Natural killer cell treated with Interleukin-12 subunit alpha and Interleukin-12 subunit beta and Interleukin-15 and Interleukin-18, amount 100 ng/mL, for 72 hours (primary cell): ENCODE measurements at regions not wholly inside any gene's neighbourhood (a gene's known extent, or its start where the extent isn't known, plus 50 kb on each side); places are given as distances from the start of the nearest gene placed in this dataset.

Experiments
- ATAC-seq, 2 donors: fragments of 150-1000 bp; cut with Tn5 transposase in 1 of 2; sonication (Bioruptor Pico), chemical (Tn5 transposase) in 1 of 2; 2 replicates each; pipeline ENCODE4 v1.10.0; 2021
- DNase-seq: peaks from one replicate; pipeline ENCODE4 v3.0.0; 2022; ENCODE audit warnings: low spot score
- H3K27ac Mint-ChIP-seq, 2 donors: 1 replicate in 1 of 2; 2 replicates in 1 of 2; pipeline ENCODE4 v1.8.0; 2022; ENCODE audit warnings: mixed read lengths in 2 of 2, mild to moderate bottlenecking in 1 of 2, moderate library complexity in 1 of 2
- H3K27me3 Mint-ChIP-seq, 2 donors: 1 replicate in 1 of 2; 2 replicates in 1 of 2; pipeline ENCODE4 v1.8.0; 2022; ENCODE audit warnings: mixed read lengths in 2 of 2
- H3K36me3 Mint-ChIP-seq: one replicate; pipeline ENCODE4 v1.8.0; 2022; ENCODE audit warnings: mixed read lengths
- H3K4me1 Mint-ChIP-seq, 2 donors: 1 replicate in 1 of 2; 2 replicates in 1 of 2; pipeline ENCODE4 v1.8.0; 2022; ENCODE audit warnings: low read depth in 2 of 2, mixed read lengths in 2 of 2, mild to moderate bottlenecking in 1 of 2
- H3K4me3 Mint-ChIP-seq: one replicate; pipeline ENCODE4 v1.8.0; 2022; ENCODE audit warnings: mixed read lengths
- H3K9me3 Mint-ChIP-seq: 2 replicates; pipeline ENCODE4 v1.8.0; 2022; ENCODE audit warnings: mixed read lengths

GRCh38 chr3:64327100-64327804 is 102.0 kb upstream of the PRICKLE2 start:
- DNase-seq (no peak), ATAC-seq (no peak)
- H3K27ac Mint-ChIP-seq, result no peak overlapping the region
- H3K27me3 Mint-ChIP-seq, result no peaks in the 10 kb centered on the region
- peaks cover 11% of the 10 kb centered on the region for H3K9me3 Mint-ChIP-seq
- no peaks in the 10 kb centered on the region for H3K4me1 Mint-ChIP-seq
- no peaks in the 10 kb centered on the region for H3K36me3 Mint-ChIP-seq
- H3K4me3 Mint-ChIP-seq, result no peak overlapping the region

- Mint-ChIP-seq H3K27me3 (no peaks in the 10 kb centered on the region), H3K4me3 (no peak overlapping the region), H3K27ac (no peak overlapping the region), H3K9me3 (peaks cover 11% of the 10 kb centered on the region), H3K36me3 (no peaks in the 10 kb centered on the region), H3K4me1 (no peaks in the 10 kb centered on the region)
- ATAC-seq, result no peak
- DNase-seq, result no peak
These were observed 96.5 kb upstream of the PRICKLE2 start for GRCh38 chr3:64321747-64322146.

DNA sequence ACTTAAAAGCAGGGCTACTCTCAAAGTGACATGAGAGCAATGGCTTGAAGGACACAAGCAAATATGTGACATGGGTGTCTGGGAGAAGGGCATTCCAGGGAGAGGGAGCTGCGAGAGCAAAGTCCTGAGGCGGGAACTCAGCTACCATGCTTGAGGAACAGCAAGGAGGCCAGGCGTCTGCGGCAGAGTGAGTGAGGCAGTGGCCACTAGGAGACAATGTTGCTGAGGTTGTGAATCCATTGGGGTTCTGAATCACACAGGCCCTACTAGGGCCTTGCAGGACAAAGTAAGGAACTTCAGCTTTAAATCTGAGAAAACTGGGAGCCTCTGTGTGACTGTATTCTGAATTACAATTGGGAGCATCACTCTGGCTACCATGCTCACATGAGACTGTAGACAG is 94.1 kb upstream of the PRICKLE2 start:
- H3K4me1 Mint-ChIP-seq, result no peaks in the 10 kb centered on the region
- no peak for ATAC-seq
- no peaks in the 10 kb centered on the region for H3K27me3 Mint-ChIP-seq
- H3K4me3 Mint-ChIP-seq, result no peak overlapping the region
- H3K9me3 Mint-ChIP-seq, result peaks cover 7% of the 10 kb centered on the region
- no peak overlapping the region for H3K27ac Mint-ChIP-seq
- H3K36me3 Mint-ChIP-seq, result no peaks in the 10 kb centered on the region
- DNase-seq, result no peak

- DNase-seq (no peak), ATAC-seq (no peak)
- Mint-ChIP-seq H3K27me3 (no peaks in the 10 kb centered on the region), H3K36me3 (no peaks in the 10 kb centered on the region), H3K4me3 (no peak overlapping the region), H3K9me3 (peaks cover 7% of the 10 kb centered on the region), H3K27ac (no peak overlapping the region), H3K4me1 (no peaks in the 10 kb centered on the region)
These were observed 93.5 kb upstream of the PRICKLE2 start for GRCh38 chr3:64318668-64319271.

GRCh38 chr3:64318001-64318400 is 92.7 kb upstream of the PRICKLE2 start:
- no peaks in the 10 kb centered on the region for H3K4me1 Mint-ChIP-seq
- no peak for DNase-seq
- no peak for ATAC-seq
- H3K36me3 Mint-ChIP-seq, result no peaks in the 10 kb centered on the region
- no peak overlapping the region for H3K4me3 Mint-ChIP-seq
- H3K27ac Mint-ChIP-seq, result no peak overlapping the region
- H3K9me3 Mint-ChIP-seq, result peaks cover 7% of the 10 kb centered on the region
- no peaks in the 10 kb centered on the region for H3K27me3 Mint-ChIP-seq

GRCh38 chr3:64316971-64317370 is 91.7 kb upstream of the PRICKLE2 start:
- DNase-seq (no peak), ATAC-seq (no peak)
- Mint-ChIP-seq H3K4me3 (no peak overlapping the region), H3K36me3 (no peaks in the 10 kb centered on the region), H3K4me1 (no peaks in the 10 kb centered on the region), H3K27me3 (no peaks in the 10 kb centered on the region), H3K27ac (no peak overlapping the region), H3K9me3 (peaks cover 3% of the 10 kb centered on the region)

DNA sequence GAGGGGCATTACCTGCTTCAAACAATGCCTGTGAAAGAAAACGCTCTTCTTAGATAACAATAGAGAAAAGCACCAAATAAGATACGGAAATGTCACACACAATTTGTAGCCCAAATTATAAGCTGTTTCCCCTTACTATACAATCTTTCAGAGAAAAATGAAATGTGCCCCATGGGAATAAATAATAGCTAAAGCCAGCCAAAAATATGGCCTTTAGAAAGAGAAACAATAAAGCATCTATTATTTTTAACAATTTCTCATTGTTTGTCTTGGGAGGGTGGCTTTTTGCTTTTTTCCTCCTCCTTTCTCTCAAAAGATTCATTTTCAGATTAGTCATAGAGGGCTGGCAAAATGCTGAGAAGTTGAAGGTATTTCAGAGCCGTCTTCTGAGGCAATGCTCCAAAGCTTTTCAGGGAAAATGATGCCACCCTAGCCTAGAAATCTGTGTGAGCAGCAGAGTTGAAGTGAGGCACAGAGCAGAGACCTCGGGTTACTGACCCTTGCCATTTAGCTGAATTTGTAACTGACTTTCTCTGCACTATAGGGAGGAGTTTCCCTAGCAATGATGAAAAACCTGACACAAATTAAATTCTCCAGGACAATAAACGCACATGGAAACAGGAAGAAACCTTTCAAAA is 86.3 kb upstream of the PRICKLE2 start:
- H3K9me3 Mint-ChIP-seq, result peaks cover 3% of the 10 kb centered on the region
- ATAC-seq (no peak), DNase-seq (no peak)
- no peaks in the 10 kb centered on the region for H3K4me1 Mint-ChIP-seq
- no peak overlapping the region for H3K4me3 Mint-ChIP-seq
- no peaks in the 10 kb centered on the region for H3K36me3 Mint-ChIP-seq
- H3K27ac Mint-ChIP-seq, result no peak overlapping the region
- H3K27me3 Mint-ChIP-seq, result no peaks in the 10 kb centered on the region

GRCh38 chr3:64308931-64309330 is 83.7 kb upstream of the PRICKLE2 start:
- Mint-ChIP-seq H3K27me3 (no peaks in the 10 kb centered on the region), H3K9me3 (peaks cover 3% of the 10 kb centered on the region), H3K4me1 (no peaks in the 10 kb centered on the region), H3K36me3 (no peaks in the 10 kb centered on the region), H3K27ac (no peak overlapping the region), H3K4me3 (no peak overlapping the region)
- no peak for ATAC-seq
- DNase-seq, result no peak

- no peaks in the 10 kb centered on the region for H3K4me1 Mint-ChIP-seq
- DNase-seq (no peak), ATAC-seq (no peak)
- H3K27ac Mint-ChIP-seq, result no peak overlapping the region
- H3K27me3 Mint-ChIP-seq, result no peaks in the 10 kb centered on the region
- no peaks in the 10 kb centered on the region for H3K36me3 Mint-ChIP-seq
- peaks cover 3% of the 10 kb centered on the region for H3K9me3 Mint-ChIP-seq
- no peak overlapping the region for H3K4me3 Mint-ChIP-seq
These were observed 81.5 kb upstream of the PRICKLE2 start for GRCh38 chr3:64306745-64307144.

DNA sequence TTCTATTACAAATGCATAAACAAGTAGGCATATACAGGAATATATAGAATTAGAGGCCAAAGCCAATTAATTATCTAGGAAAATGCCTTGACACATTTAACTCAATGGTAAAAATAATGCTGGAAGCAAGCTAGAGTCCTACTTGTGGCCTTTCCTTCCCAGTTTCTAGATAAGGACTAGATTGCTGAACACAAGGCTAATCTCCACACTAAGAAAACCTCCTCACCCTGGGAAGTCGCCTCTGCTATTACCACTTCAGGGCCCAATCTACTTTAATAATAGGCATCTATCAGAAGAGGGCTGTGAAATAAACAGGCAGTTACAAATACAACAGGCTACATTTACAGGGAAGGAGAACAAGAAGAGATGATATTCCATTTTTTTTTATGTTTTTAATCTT is 80.5 kb upstream of the PRICKLE2 start:
- no peaks in the 10 kb centered on the region for H3K4me1 Mint-ChIP-seq
- no peak for ATAC-seq
- no peak overlapping the region for H3K4me3 Mint-ChIP-seq
- no peak for DNase-seq
- no peaks in the 10 kb centered on the region for H3K36me3 Mint-ChIP-seq
- no peaks in the 10 kb centered on the region for H3K27me3 Mint-ChIP-seq
- no peak overlapping the region for H3K27ac Mint-ChIP-seq
- peaks cover 7% of the 10 kb centered on the region for H3K9me3 Mint-ChIP-seq

GRCh38 chr3:64304828-64305410 is 79.7 kb upstream of the PRICKLE2 start:
- peaks cover 7% of the 10 kb centered on the region for H3K9me3 Mint-ChIP-seq
- no peak for DNase-seq

GRCh38 chr3:64303881-64304280 is 78.6 kb upstream of the PRICKLE2 start:
- Mint-ChIP-seq H3K4me3 (no peak overlapping the region), H3K4me1 (no peaks in the 10 kb centered on the region), H3K36me3 (no peaks in the 10 kb centered on the region), H3K27me3 (no peaks in the 10 kb centered on the region), H3K27ac (no peak overlapping the region), H3K9me3 (peaks cover 7% of the 10 kb centered on the region)
- DNase-seq (no peak), ATAC-seq (no peak)

More at GRCh38 chr3:64304828-64305410, 79.7 kb upstream of the PRICKLE2 start:
- H3K27ac Mint-ChIP-seq, result no peak overlapping the region
- no peak overlapping the region for H3K4me3 Mint-ChIP-seq
- no peaks in the 10 kb centered on the region for H3K36me3 Mint-ChIP-seq
- no peaks in the 10 kb centered on the region for H3K4me1 Mint-ChIP-seq
- no peak for ATAC-seq
- H3K27me3 Mint-ChIP-seq, result no peaks in the 10 kb centered on the region

GRCh38 chr3:64303401-64303800 is 78.1 kb upstream of the PRICKLE2 start:
- no peaks in the 10 kb centered on the region for H3K27me3 Mint-ChIP-seq
- H3K4me3 Mint-ChIP-seq, result no peak overlapping the region
- peaks cover 7% of the 10 kb centered on the region for H3K9me3 Mint-ChIP-seq
- no peaks in the 10 kb centered on the region for H3K4me1 Mint-ChIP-seq
- ATAC-seq (no peak), DNase-seq (no peak)
- H3K36me3 Mint-ChIP-seq, result no peaks in the 10 kb centered on the region
- no peak overlapping the region for H3K27ac Mint-ChIP-seq

DNA sequence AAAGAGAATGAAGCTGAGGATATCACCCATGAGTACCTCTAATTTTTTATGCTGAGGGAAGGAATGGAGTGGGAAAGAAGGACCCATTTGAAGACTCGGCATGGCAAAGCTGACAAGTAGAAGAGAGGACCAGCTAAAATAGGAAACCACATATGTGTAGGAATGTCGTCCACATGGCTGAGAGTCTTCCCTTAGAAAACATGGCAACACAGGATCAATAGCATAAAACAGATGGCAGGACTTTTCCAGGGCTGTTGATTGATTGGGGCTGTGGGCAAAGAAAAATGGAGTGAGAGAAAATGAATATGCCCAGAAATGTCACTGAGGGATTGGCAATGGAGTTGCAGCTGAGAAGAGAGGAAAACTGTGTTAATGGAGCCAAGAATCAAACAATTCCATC is 76.2 kb upstream of the PRICKLE2 start:
- ATAC-seq, result no peak
- Mint-ChIP-seq H3K9me3 (peaks cover 8% of the 10 kb centered on the region), H3K4me3 (no peak overlapping the region), H3K27ac (no peak overlapping the region), H3K36me3 (peaks cover 5% of the 10 kb centered on the region), H3K4me1 (no peaks in the 10 kb centered on the region), H3K27me3 (no peaks in the 10 kb centered on the region)
- no peak for DNase-seq
